ENCODE measurements at regions not wholly inside any gene's neighbourhood (a gene's known extent, or its start where the extent isn't known, plus 50 kb on each side); places are given as distances from the start of the nearest gene placed in this dataset.
A peak's percentile ranks its signal among the peaks of the same experiment; 100 is the strongest.

DNA sequence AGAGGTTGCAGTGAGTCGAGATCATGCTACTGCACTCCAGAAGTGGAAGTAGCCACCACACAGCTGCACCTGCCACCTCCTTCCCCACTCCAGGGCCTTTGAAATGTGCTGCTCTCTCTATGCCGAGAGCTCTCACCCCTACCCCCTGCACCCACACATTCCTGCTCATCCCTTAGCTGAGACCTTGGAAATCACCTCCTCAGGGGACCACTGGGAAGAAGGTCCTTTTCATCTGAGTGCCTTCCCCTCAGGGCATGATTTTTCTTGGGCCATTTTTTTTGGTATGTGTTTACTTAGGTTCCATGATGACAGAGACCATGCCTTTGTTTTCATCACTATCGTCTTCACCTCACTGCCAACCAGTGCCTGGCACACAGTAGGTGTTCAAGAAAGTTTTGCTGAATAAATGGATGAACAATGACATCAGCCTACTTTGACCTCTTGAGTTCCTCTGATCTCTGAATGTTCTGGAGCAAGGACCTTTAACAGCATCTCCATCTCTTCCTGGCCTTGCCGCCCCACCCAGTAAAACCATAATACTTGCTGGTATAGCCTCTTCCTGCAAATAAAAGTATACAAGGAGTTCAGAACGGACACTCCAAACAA is 166.6 kb upstream of the KLF14 start:
- Histone ChIP-seq H3K9me3 (no peaks in the 10 kb centered on the region), H3K4me1 (peaks cover 79 to 97% (median 92%) of the 10 kb centered on the region in 4 donors), H3K27ac (peak overlapping the region; percentile 72 to 81 (median 74)), H3K27me3 (no peaks in the 10 kb centered on the region), H3K36me3 (peaks cover 0 to 55% (median 33%) of the 10 kb centered on the region in 4 donors), H3K4me3 (no peak overlapping the region)
- ATAC-seq (ENCODE audit: low FRiP score in 2 of 2) (no peak), DNase-seq (no peak)
- TF ChIP-seq POLR2AphosphoS5 (IDR thresholded peaks at IDR 0.05) (no peak), EP300 (IDR thresholded peaks at IDR 0.05) (no peak), POLR2A (IDR thresholded peaks at IDR 0.05) (no peak)
- TF ChIP-seq, protein P1, sequence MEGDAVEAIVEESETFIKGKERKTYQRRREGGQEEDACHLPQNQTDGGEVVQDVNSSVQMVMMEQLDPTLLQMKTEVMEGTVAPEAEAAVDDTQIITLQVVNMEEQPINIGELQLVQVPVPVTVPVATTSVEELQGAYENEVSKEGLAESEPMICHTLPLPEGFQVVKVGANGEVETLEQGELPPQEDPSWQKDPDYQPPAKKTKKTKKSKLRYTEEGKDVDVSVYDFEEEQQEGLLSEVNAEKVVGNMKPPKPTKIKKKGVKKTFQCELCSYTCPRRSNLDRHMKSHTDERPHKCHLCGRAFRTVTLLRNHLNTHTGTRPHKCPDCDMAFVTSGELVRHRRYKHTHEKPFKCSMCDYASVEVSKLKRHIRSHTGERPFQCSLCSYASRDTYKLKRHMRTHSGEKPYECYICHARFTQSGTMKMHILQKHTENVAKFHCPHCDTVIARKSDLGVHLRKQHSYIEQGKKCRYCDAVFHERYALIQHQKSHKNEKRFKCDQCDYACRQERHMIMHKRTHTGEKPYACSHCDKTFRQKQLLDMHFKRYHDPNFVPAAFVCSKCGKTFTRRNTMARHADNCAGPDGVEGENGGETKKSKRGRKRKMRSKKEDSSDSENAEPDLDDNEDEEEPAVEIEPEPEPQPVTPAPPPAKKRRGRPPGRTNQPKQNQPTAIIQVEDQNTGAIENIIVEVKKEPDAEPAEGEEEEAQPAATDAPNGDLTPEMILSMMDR (IDR thresholded peaks at IDR 0.05): no peak
- WGBS, 2 donors: 63 to 66% methylated on average over 5 of the region's 5 CpGs

DNA sequence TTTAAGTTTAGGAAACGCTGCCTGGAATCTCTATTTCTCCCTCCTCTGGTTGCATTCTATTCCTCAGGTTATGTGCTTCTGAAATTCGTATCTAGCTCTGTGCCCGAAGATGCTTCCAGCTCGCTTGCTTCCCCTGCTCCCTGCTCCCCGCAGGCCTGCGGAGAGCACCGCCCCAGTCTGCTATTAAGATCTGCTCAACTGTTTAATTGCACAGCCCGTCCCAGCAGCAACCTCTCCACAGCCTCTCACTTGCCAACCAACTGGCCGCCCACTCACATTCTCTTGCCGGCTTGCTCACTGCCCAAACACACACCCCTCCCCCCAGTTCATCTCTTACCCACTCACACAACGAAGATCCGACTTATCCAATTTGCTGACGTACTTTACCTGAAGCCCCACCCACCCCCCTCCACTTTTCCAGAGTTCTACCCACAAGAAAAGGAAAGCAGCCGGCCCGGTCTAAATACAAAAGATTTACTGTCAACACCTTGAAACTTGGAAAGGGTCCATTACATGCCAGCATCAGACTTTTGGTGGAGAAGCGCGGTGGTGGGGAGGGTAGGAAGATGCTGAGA is 167.3 kb upstream of the KLF14 start:
- H3K4me3 ChIP-seq: no peak overlapping the region
- ATAC-seq (ENCODE audit: low FRiP score in 2 of 2) (peak; percentile 64 to 90), DNase-seq (peak in 1 of 2 donors; percentile 91)
- H3K27ac ChIP-seq: peak overlapping the region; percentile 72 to 81 (median 74)
- no peaks in the 10 kb centered on the region for H3K9me3 ChIP-seq
- H3K36me3 ChIP-seq: peaks cover 0 to 53% (median 34%) of the 10 kb centered on the region in 4 donors
- TF ChIP-seq, protein P1 (IDR thresholded peaks at IDR 0.05): no peak
- peak in 2 of 4 donors; percentile 35 to 70 for TF ChIP-seq EP300 (IDR thresholded peaks at IDR 0.05)
- peak; percentile 65 to 69 for TF ChIP-seq POLR2AphosphoS5 (IDR thresholded peaks at IDR 0.05)
- TF ChIP-seq POLR2A (IDR thresholded peaks at IDR 0.05): peak in 1 of 4 donors; percentile 66
- H3K4me1 ChIP-seq: peaks cover 85 to 96% (median 95%) of the 10 kb centered on the region in 4 donors
- WGBS, 2 donors: 45 to 58% methylated on average over 17 of the region's 17 CpGs
- H3K27me3 ChIP-seq: no peaks in the 10 kb centered on the region

- H3K36me3 ChIP-seq: peaks cover 0 to 40% (median 25%) of the 10 kb centered on the region in 4 donors
- H3K9me3 ChIP-seq: no peaks in the 10 kb centered on the region
- ATAC-seq (ENCODE audit: low FRiP score in 2 of 2) (no peak), DNase-seq (no peak)
- TF ChIP-seq POLR2A (IDR thresholded peaks at IDR 0.05) (no peak), POLR2AphosphoS5 (IDR thresholded peaks at IDR 0.05) (no peak), EP300 (IDR thresholded peaks at IDR 0.05) (no peak)
- TF ChIP-seq, protein P1 (IDR thresholded peaks at IDR 0.05): no peak
- H3K4me3 ChIP-seq: no peak overlapping the region
- peaks cover 73 to 84% (median 81%) of the 10 kb centered on the region in 4 donors for H3K4me1 ChIP-seq
- peak overlapping the region; percentile 72 to 81 (median 74) for H3K27ac ChIP-seq
- no peaks in the 10 kb centered on the region for H3K27me3 ChIP-seq
- 80 to 90% methylated on average over 3 of the region's 3 CpGs for WGBS, 2 donors
These were observed 168.8 kb upstream of the KLF14 start for GRCh38 chr7:130902755-130903357.

GRCh38 chr7:130903358-130903974 is 169.5 kb upstream of the KLF14 start:
- no peaks in the 10 kb centered on the region for H3K27me3 ChIP-seq
- TF ChIP-seq POLR2A (IDR thresholded peaks at IDR 0.05) (no peak), POLR2AphosphoS5 (IDR thresholded peaks at IDR 0.05) (peak; percentile 51 to 67), EP300 (IDR thresholded peaks at IDR 0.05) (peak in 3 of 4 donors; percentile 57 to 97 (median 59))
- TF ChIP-seq, protein P1 (IDR thresholded peaks at IDR 0.05): no peak
- ATAC-seq (ENCODE audit: low FRiP score in 2 of 2): peak; percentile 64 to 83
- no peaks in the 10 kb centered on the region for H3K9me3 ChIP-seq
- 54% methylated on average over 8 of the region's 8 CpGs for WGBS, 2 donors
- peaks cover 73 to 84% (median 76%) of the 10 kb centered on the region in 4 donors for H3K4me1 ChIP-seq
- H3K27ac ChIP-seq: peak overlapping the region; percentile 72 to 81 (median 74)
- no peak overlapping the region for H3K4me3 ChIP-seq
- H3K36me3 ChIP-seq: peaks cover 0 to 42% (median 21%) of the 10 kb centered on the region in 4 donors
- peak in 1 of 2 donors; percentile 57 for DNase-seq

All from upper lobe of left lung (tissue), 6 donors.